GM21447 (cell line): ENCODE measurements at regions not wholly inside any gene's neighbourhood (a gene's known extent, or its start where the extent isn't known, plus 50 kb on each side); places are given as distances from the start of the nearest gene placed in this dataset.

Experiments used
- ATAC-seq: cut with Tn5 transposase; IDR thresholded peaks from one replicate; pipeline ENCODE4 v1.9.1; 2021; ENCODE audit not compliant: unreplicated experiment

- ATAC-seq = no peak
These were observed 60.0 kb downstream of the PRL start for GRCh38 chr6:22236626-22237414.
